Loucy (cell line): ENCODE measurements at regions not wholly inside any gene's neighbourhood (a gene's known extent, or its start where the extent isn't known, plus 50 kb on each side); places are given as distances from the start of the nearest gene placed in this dataset.

ENCODE experiments used
- EZH2phosphoT487 ChIP-seq: fragments of 200-600 bp; IDR thresholded peaks from 2 replicates; pipeline ENCODE4 v1.6.1; 2018; ENCODE audit warnings: antibody characterized with exemption, mild to moderate bottlenecking, moderate library complexity, borderline replicate concordance
- TF ChIP-seq, protein P1 (sequence below): fragments of 200-600 bp; sonication (generic); conservative IDR thresholded peaks from 2 replicates; pipeline ENCODE4 v1.5.1; 2014; ENCODE audit warnings: mild to moderate bottlenecking, antibody characterized with exemption, low read length

DNA sequence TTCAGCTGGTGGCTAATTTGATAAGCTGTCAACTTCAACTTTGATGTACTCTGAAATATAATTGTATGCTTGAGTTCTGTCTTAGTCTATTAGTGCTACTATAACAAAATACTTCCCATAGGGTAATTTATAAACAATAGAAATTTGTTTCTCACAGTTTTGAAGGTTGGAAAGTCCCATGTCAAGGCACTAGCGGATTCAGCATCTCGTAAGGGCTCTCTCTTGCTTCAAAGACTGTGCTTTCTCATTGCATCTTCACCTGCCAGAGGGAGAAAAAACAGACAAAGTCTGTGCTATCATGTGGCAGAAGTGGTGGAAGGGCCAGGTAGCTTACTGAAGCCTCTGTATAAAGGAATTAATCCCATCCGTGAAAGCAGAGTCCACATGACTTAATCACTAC lies 409.2 kb downstream of the CDH7 start:
- TF ChIP-seq, protein P1, sequence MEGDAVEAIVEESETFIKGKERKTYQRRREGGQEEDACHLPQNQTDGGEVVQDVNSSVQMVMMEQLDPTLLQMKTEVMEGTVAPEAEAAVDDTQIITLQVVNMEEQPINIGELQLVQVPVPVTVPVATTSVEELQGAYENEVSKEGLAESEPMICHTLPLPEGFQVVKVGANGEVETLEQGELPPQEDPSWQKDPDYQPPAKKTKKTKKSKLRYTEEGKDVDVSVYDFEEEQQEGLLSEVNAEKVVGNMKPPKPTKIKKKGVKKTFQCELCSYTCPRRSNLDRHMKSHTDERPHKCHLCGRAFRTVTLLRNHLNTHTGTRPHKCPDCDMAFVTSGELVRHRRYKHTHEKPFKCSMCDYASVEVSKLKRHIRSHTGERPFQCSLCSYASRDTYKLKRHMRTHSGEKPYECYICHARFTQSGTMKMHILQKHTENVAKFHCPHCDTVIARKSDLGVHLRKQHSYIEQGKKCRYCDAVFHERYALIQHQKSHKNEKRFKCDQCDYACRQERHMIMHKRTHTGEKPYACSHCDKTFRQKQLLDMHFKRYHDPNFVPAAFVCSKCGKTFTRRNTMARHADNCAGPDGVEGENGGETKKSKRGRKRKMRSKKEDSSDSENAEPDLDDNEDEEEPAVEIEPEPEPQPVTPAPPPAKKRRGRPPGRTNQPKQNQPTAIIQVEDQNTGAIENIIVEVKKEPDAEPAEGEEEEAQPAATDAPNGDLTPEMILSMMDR = no peak
- no peak for TF ChIP-seq EZH2phosphoT487
